Activated CD4-positive, alpha-beta T cell treated with anti-CD3 and anti-CD28 coated beads, Interleukin-2, amount 10 ng/mL, durations not matched to agents 24 days and 14 days (primary cell): ENCODE measurements at regions not wholly inside any gene's neighbourhood (a gene's known extent, or its start where the extent isn't known, plus 50 kb on each side); places are given as distances from the start of the nearest gene placed in this dataset.

Source experiments
- DNase-seq: peaks from one replicate; pipeline ENCODE4 v3.0.0; 2022
- H3K27ac Mint-ChIP-seq: one replicate; pipeline ENCODE4 v1.8.0; 2022; ENCODE audit warnings: mild to moderate bottlenecking, mixed read lengths
- H3K27me3 Mint-ChIP-seq: one replicate; pipeline ENCODE4 v1.8.0; 2022; ENCODE audit warnings: mixed read lengths
- H3K36me3 Mint-ChIP-seq: one replicate; pipeline ENCODE4 v1.8.0; 2022; ENCODE audit warnings: low read depth, mild to moderate bottlenecking, mixed read lengths
- H3K4me1 Mint-ChIP-seq: one replicate; pipeline ENCODE4 v1.8.0; 2021; ENCODE audit warnings: mixed read lengths
- H3K4me3 Mint-ChIP-seq: one replicate; pipeline ENCODE4 v1.8.0; 2022; ENCODE audit warnings: mild to moderate bottlenecking, moderate library complexity, mixed read lengths
- H3K9me3 Mint-ChIP-seq: one replicate; pipeline ENCODE4 v1.8.0; 2021; ENCODE audit warnings: mixed read lengths
- intact Hi-C: fragments of 100-400 bp; cut with micrococcal nuclease; formaldehyde crosslinking; loops from one replicate; pipeline ENCODE4 v1.15.1; 2023

DNA sequence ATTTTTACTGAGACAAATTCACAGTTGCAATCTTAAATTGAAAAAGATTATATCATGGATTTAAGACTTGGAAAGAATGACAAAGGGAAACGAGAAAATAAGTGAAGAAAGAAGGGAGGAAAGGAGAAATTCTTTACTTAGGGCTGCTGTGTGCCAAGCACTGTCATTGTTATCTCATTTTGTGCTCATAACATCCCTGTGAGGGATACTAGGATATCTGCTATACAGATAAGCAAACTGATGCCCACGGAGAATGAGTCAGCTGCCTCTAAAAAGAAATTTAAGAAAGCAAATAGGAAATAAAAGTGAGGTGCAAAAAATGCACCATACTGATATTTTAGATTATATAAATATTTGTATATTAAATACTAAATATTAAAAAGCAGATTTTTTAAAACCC is 183.6 kb upstream of the NR5A2 start:
- DNase-seq, result no peak
- Mint-ChIP-seq H3K27me3 (no peaks in the 10 kb centered on the region), H3K27ac (no peak overlapping the region), H3K4me1 (no peaks in the 10 kb centered on the region), H3K4me3 (no peak overlapping the region), H3K9me3 (no peaks in the 10 kb centered on the region), H3K36me3 (no peaks in the 10 kb centered on the region)
- intact Hi-C loops, result no loop called here

- intact Hi-C loops, result no loop called here
- no peak overlapping the region for H3K4me3 Mint-ChIP-seq
- no peaks in the 10 kb centered on the region for H3K36me3 Mint-ChIP-seq
- no peak for DNase-seq
- H3K27me3 Mint-ChIP-seq, result no peaks in the 10 kb centered on the region
- no peak overlapping the region for H3K27ac Mint-ChIP-seq
- no peaks in the 10 kb centered on the region for H3K4me1 Mint-ChIP-seq
- H3K9me3 Mint-ChIP-seq, result no peaks in the 10 kb centered on the region
Observed at GRCh38 chr1:199847021-199847420, 180.5 kb upstream of the NR5A2 start.

- Mint-ChIP-seq H3K27ac (no peak overlapping the region), H3K36me3 (no peaks in the 10 kb centered on the region), H3K4me1 (no peaks in the 10 kb centered on the region), H3K27me3 (peaks cover 4% of the 10 kb centered on the region), H3K4me3 (no peak overlapping the region), H3K9me3 (no peaks in the 10 kb centered on the region)
- intact Hi-C loops, result no loop called here
- DNase-seq, result no peak
Observed at GRCh38 chr1:199851439-199852140, 175.9 kb upstream of the NR5A2 start.

DNA sequence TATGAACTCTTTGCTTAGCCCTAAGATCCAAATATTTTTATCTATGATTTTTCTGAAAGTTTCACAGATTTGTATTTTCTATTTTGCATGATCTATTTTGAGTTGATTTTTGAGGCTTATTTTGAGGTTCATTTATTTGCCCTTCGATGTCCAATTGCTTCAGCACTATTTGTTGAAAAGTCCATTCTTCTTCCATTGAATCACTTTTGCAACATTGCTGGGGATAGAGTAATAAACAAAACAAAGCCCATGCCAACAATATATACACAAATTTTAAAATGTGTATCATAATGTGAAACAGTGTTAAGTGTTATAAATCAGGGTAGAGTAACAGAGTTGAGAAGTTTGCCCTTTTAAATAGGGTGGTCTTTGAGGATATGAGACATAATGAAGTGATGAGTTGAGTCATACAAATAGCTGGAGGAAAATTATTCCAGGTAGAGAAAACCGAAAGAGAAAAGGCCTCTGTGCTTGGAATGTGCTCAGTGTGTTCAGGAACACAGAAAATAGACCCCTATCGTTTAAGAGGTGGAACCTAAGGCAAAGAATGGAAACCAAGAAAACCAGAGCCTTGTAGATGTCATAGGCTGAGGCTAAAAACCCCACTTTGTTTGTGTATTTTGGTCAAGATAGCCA is 172.7 kb upstream of the NR5A2 start:
- intact Hi-C loops, result no loop called here
- Mint-ChIP-seq H3K9me3 (peaks cover 4% of the 10 kb centered on the region), H3K27ac (no peak overlapping the region)

DNA sequence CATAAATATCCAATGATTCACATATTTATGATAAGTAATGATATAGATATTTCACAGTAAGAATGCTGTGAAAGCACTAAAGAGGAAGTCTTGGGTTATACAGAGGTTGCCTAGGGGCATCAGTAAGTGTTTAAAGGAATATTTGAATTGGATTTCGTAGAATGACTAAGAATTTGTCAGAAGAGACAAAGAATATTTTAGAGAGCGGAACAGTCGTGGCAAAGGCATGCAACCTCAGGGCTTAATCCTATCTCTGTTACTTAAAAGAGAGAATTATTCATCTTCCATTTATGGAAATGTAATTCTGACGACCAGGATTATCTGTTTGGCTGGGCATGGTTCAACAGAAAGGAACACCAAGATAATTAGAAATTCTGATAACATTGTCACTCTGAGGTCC is 171.9 kb upstream of the NR5A2 start:
- Mint-ChIP-seq H3K27me3 (peaks cover 10% of the 10 kb centered on the region), H3K36me3 (no peaks in the 10 kb centered on the region), H3K4me3 (no peak overlapping the region), H3K27ac (no peak overlapping the region), H3K4me1 (peaks cover 4% of the 10 kb centered on the region), H3K9me3 (peaks cover 4% of the 10 kb centered on the region)
- no peak for DNase-seq
- intact Hi-C loops, result no loop called here

More for the DNA sequence above, 172.7 kb upstream of the NR5A2 start:
- Mint-ChIP-seq H3K4me1 (peaks cover 4% of the 10 kb centered on the region), H3K4me3 (no peak overlapping the region), H3K27me3 (peaks cover 10% of the 10 kb centered on the region), H3K36me3 (no peaks in the 10 kb centered on the region)
- no peak for DNase-seq

GRCh38 chr1:199856216-199856780 is 171.2 kb upstream of the NR5A2 start:
- peaks cover 10% of the 10 kb centered on the region for H3K27me3 Mint-ChIP-seq
- H3K36me3 Mint-ChIP-seq, result no peaks in the 10 kb centered on the region
- no peak for DNase-seq
- peaks cover 4% of the 10 kb centered on the region for H3K9me3 Mint-ChIP-seq
- H3K27ac Mint-ChIP-seq, result no peak overlapping the region
- intact Hi-C loops, result no loop called here
- no peak overlapping the region for H3K4me3 Mint-ChIP-seq
- H3K4me1 Mint-ChIP-seq, result peaks cover 4% of the 10 kb centered on the region

DNA sequence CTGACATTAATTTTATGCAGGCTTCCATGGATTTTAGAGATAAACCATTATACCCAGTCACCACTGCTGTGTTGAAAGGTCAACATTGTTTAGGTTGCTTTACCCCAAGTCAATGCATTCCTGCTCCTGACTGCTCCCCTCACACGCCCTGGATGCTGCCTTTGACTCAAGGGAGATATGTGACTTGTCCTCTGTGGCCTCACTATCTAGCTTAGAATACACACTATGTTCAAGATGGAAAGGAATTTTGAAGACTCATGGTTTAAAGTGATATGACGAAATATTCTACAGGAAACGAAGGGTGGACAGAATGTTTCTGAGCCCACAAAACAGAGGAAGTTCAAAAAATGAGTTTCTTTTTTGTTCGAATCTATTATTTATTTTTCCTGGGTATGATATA is 170.4 kb upstream of the NR5A2 start:
- DNase-seq, result no peak
- Mint-ChIP-seq H3K4me1 (peaks cover 4% of the 10 kb centered on the region), H3K27ac (no peak overlapping the region), H3K36me3 (no peaks in the 10 kb centered on the region), H3K27me3 (peaks cover 10% of the 10 kb centered on the region), H3K4me3 (no peak overlapping the region), H3K9me3 (peaks cover 4% of the 10 kb centered on the region)
- intact Hi-C loops, result no loop called here

DNA sequence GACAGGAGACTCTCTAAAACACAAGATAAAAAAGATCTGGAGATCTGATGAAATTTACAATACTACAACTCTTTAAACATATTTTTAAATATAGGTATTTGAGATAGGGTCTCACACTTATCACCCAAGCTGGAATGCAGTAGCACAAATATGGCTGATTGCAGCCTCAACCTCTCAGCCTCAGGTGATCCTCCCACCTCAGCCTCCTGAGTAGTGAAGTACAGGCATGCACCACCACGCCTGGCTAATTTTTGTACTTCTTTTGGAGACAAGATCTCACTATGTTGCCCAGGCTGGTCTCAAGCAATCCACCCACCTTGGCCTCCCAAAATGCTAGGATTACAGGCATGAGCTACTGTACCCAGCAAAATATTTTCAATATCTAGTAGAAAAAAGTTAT is 170.0 kb upstream of the NR5A2 start:
- Mint-ChIP-seq H3K9me3 (peaks cover 4% of the 10 kb centered on the region), H3K4me1 (peaks cover 4% of the 10 kb centered on the region), H3K27ac (no peak overlapping the region), H3K4me3 (no peak overlapping the region), H3K36me3 (no peaks in the 10 kb centered on the region), H3K27me3 (peaks cover 10% of the 10 kb centered on the region)
- DNase-seq, result no peak
- intact Hi-C loops, result no loop called here

DNA sequence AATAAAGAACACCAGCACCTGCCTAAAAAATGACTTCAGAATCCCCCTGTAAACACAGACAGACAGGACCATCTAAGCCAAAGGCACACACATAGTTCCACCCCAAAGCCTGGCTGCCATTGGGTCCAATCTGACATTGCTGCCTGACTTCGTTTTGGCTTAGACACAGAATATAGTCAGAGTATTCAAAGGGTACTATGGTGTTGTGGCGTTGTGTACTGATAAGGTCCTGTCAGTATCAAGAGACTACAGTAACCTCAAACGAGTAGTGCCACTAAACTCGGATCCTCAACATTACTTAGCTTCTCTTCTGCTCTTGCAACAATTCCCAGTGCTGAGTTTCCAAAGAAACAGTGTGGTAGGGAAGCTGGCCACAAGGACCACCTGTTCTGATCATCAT is 169.3 kb upstream of the NR5A2 start:
- Mint-ChIP-seq H3K4me3 (no peak overlapping the region), H3K27me3 (peaks cover 10% of the 10 kb centered on the region)

DNA sequence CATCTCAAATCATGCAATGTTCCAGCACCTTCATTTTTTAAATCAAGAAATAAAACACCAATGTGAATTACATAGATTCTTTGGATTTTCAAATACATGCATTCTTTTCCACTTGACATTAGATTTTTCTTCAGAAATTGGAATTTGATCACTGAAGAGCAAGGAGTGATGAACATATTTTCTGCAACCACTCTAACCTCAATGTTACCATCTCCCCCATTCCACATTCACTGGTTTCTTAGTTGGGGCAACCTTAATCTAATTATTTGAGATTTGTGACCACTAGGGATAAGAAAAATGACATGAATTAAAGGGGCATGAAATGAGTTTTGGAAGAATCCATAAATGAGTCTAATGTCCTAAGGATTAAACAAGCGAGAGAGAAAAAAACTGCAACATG is 168.7 kb upstream of the NR5A2 start:
- intact Hi-C loops, result no loop called here
- Mint-ChIP-seq H3K27me3 (peaks cover 10% of the 10 kb centered on the region), H3K4me3 (no peak overlapping the region), H3K9me3 (peaks cover 4% of the 10 kb centered on the region), H3K27ac (no peak overlapping the region), H3K36me3 (no peaks in the 10 kb centered on the region), H3K4me1 (peaks cover 4% of the 10 kb centered on the region)
- DNase-seq, result no peak

More for the DNA sequence above, 169.3 kb upstream of the NR5A2 start:
- H3K27ac Mint-ChIP-seq, result no peak overlapping the region
- peaks cover 4% of the 10 kb centered on the region for H3K4me1 Mint-ChIP-seq
- peaks cover 4% of the 10 kb centered on the region for H3K9me3 Mint-ChIP-seq
- intact Hi-C loops, result no loop called here
- no peaks in the 10 kb centered on the region for H3K36me3 Mint-ChIP-seq
- DNase-seq, result no peak

DNA sequence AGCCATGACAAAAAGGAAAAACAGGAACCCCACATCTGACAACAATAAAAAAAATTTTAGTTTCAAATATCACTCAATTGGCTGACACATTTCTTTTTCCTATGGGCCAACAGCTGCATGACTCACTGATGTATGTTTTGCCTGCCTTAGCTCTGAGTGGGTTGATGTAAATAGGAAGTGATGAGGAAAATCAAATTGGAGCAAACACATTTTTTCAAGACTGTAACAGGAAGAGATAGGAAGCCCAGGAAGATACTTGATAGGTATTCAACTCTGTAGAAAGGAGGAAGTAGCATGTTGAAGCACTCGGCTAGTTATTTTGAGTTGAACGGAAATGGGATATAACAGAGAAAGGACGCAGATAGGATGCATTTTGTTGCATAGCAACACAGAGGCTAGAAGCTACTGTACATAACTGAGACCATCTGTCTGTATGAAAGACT is 168.0 kb upstream of the NR5A2 start:
- no peak overlapping the region for H3K4me3 Mint-ChIP-seq
- no peak for DNase-seq
- H3K27ac Mint-ChIP-seq, result no peak overlapping the region
- H3K4me1 Mint-ChIP-seq, result peaks cover 4% of the 10 kb centered on the region
- intact Hi-C loops, result no loop called here
- peaks cover 4% of the 10 kb centered on the region for H3K9me3 Mint-ChIP-seq
- peaks cover 12% of the 10 kb centered on the region for H3K27me3 Mint-ChIP-seq
- H3K36me3 Mint-ChIP-seq, result no peaks in the 10 kb centered on the region

DNA sequence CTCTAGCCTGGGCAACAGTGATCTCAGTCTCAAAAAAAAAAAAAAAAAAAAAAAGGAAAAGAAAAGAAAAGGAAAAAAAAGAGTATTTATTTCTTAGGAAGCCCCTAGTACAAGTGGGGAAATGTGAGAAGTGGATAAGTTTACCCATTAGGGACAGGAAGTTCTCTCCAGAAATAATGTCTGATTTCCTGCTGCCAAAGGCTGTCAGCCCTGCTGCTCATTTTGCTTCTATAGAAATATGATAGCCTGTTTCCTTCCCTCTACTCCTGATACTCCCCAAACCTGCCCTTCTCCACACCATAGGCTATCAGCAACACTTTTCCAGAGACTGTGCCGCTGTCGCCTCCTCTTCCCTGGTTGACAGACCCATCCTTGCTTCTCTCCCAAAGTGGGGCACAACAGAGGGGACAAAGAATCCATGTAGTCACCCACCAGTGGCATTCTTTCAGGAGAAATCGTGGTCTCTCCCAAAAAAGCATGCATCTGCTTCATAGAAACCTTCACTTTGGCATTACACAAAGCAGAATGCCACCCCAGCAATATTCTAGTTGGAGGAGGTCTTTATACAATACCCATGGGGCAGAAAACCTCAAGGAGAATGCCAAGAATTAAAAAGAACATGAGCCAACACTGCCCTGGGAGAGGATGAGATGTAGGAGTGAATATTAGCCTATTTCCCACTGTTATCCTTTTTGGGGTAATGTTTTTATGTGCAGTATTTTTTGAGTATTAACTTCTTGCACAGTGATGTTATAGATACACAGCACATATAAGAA is 166.3 kb upstream of the NR5A2 start:
- H3K36me3 Mint-ChIP-seq, result no peaks in the 10 kb centered on the region

DNA sequence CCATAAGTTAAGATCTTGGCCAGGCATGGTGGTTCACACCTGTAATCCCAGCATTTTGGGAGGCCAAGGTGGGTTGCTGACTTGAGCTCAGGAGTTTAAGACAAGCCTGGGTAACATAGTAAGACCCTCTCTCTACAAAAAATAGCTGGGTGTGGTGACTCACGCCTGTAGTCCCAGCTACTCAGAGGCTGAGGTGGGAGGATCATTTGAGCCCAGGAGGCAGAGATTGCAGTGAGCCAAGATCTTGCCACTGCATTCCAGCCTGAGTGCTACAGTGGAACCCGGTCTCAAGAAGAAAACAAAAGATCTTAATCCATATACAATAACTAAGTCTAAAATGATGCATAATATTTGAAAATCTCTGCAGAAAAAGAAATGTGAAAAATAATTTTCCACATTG is 165.5 kb upstream of the NR5A2 start:
- no peak overlapping the region for H3K27ac Mint-ChIP-seq
- H3K4me3 Mint-ChIP-seq, result no peak overlapping the region
- DNase-seq, result no peak
- H3K4me1 Mint-ChIP-seq, result peaks cover 4% of the 10 kb centered on the region
- peaks cover 14% of the 10 kb centered on the region for H3K27me3 Mint-ChIP-seq
- H3K36me3 Mint-ChIP-seq, result no peaks in the 10 kb centered on the region
- peaks cover 4% of the 10 kb centered on the region for H3K9me3 Mint-ChIP-seq
- intact Hi-C loops, result no loop called here

More for the DNA sequence above, 166.3 kb upstream of the NR5A2 start:
- intact Hi-C loops, result no loop called here
- no peak for DNase-seq
- H3K27ac Mint-ChIP-seq, result no peak overlapping the region
- peaks cover 4% of the 10 kb centered on the region for H3K9me3 Mint-ChIP-seq
- no peak overlapping the region for H3K4me3 Mint-ChIP-seq
- H3K4me1 Mint-ChIP-seq, result peaks cover 4% of the 10 kb centered on the region
- peaks cover 8% of the 10 kb centered on the region for H3K27me3 Mint-ChIP-seq

DNA sequence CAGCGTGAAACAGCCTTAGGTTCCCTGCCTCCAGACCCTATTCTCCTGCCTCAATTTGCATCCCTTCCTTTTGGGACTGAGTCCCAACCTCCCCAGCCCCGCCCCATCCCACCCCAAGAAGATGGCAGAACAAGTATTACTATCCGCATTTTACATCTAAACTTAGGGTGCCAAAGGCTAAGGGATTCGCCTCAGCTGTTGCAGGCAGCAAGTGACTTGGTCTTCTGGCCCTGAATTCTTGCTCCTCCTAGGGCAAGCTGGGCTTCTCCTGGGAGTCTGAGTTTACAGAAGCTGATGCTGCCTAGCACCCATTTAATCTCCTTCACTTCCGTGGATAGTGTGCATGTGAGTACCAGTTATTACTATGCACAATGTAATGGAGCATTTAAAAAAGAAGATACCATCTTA is 161.3 kb upstream of the NR5A2 start:
- Mint-ChIP-seq H3K4me3 (no peak overlapping the region), H3K27me3 (peaks cover 12% of the 10 kb centered on the region), H3K4me1 (no peaks in the 10 kb centered on the region), H3K9me3 (no peaks in the 10 kb centered on the region), H3K36me3 (no peaks in the 10 kb centered on the region), H3K27ac (no peak overlapping the region)
- intact Hi-C loops, result no loop called here
- no peak for DNase-seq
